ENCODE measurements at regions not wholly inside any gene's neighbourhood (a gene's known extent, or its start where the extent isn't known, plus 50 kb on each side); places are given as distances from the start of the nearest gene placed in this dataset.
"Not testable (repeated sequence)": the region's sequence is repeated elsewhere in the genome, so short reads cannot be mapped to it uniquely, and the experiment has no call there.

DNA sequence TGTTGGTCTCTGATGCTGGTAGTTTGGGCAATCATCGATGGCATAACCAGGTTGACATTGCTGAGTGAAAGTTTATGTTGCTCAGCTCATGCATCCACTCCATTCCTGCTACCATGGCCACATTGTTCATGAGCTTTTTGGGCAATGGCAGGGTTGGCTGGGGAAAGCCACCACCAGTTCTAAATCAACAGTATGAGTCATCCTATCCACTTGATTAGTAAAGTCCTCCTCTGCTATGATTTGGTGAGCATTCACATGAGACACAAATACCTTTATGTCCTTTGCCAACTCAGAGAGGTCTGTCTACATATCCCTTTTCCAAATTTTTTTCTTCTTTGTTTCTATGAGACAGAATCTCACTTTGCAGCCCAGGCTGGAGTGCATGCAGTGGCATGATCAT lies 129.7 kb upstream of the FBN2 start:
- DNase-seq = no peak

DNA sequence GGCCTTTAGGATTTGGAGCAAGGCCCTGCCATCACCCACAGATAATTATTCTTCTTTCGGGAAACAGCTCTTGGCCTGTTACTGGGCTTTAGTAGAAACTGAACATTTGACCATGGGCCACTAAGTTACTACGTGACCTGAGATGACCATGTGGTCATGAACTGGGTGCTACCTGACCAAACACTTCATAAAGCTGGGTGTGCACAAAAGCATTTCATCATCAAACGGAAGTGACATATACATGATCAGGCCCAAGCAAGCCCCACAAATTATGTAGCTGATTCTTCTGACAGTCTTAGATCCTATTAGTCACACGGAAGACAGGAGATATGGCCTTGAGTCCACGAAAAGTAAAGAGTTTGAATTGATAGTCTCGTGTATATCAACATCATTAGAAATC lies 130.9 kb upstream of the FBN2 start:
- DNase-seq = no peak

DNA sequence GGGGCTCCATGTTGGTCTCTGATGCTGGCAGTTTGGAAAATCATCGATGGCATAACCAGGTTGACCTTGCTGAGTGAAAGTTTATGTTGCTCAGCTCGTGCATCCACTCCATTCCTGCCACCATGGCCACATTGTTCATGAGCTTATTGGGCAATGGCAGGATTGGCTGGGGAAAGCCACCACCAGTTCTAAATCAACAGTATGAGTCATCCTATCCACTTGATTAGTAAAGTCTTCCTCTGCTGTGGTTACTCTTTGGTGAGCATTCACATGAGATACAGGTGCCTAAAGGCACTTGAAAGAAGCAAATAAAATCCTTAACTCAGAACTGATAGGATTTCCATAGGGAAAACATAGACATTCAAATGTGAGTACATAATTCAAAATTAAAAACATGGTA lies 131.8 kb upstream of the FBN2 start:
- DNase-seq = no peak

DNA sequence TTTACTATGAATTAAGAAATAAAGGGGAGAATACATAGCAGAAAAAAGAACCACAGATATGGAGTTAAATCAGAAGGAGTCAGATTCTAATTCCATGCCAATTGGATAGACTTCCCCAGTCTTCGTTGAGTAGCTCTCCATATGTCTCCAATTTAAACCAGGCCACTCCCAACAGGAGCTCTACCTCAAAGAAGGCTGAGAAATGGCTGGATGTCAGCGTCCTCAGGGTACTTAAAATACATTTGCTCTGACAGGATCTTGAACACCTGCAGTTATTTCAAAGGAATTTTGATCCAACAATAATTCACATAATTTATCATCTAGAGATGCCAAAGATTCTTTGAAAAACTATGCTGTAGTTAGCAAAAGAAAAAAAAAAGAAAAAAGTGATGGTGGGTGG lies 133.9 kb upstream of the FBN2 start:
- no peak for DNase-seq

DNA sequence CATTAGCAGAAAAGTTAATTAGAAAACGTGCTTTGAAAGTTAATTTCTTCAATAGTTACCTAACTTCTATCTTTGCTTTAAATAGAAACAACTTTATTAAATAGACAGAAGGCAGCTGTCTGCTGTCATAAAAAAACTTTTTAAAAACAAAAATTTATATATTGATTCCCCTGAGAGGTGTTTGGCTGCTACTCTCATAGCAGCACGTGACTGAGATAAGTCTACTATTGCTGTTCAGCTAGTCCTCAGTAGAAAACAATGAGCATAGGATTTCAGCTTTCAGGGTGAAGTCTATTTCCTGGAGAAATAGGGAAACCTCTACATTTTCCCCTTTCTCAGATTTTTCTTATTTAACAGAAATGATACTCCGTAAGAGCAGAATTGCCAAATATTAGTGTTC lies 135.0 kb upstream of the FBN2 start:
- DNase-seq = no peak

- DNase-seq = no peak
These were observed 135.4 kb upstream of the FBN2 start for GRCh38 chr5:128673411-128673957.

GRCh38 chr5:128673970-128674369 lies 135.9 kb upstream of the FBN2 start:
- no peak for DNase-seq

GRCh38 chr5:128674837-128675446 lies 136.9 kb upstream of the FBN2 start:
- DNase-seq = no peak

- DNase-seq = no peak
These were observed 143.1 kb upstream of the FBN2 start for GRCh38 chr5:128681096-128681495.

GRCh38 chr5:128681764-128682592 lies 143.9 kb upstream of the FBN2 start:
- DNase-seq = no peak

DNA sequence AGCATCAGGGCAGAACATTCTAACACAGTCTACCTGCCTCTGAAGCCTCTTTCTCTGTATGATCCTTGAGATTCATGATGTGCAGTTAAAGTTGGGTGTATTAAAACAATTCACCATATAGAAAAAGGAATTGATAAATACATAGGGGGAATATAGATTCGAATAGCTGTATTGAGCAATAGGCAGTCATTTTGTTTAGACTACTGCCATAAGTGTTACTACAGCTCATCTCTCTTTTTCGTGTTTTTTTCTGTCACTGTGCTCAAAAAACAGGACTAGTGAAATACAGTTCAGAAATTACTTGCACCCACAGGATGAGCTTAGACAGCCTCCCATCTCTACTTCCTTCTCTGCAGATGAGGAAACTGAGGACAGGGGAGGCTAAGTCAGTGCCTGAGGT lies 144.6 kb upstream of the FBN2 start:
- no peak for DNase-seq

DNA sequence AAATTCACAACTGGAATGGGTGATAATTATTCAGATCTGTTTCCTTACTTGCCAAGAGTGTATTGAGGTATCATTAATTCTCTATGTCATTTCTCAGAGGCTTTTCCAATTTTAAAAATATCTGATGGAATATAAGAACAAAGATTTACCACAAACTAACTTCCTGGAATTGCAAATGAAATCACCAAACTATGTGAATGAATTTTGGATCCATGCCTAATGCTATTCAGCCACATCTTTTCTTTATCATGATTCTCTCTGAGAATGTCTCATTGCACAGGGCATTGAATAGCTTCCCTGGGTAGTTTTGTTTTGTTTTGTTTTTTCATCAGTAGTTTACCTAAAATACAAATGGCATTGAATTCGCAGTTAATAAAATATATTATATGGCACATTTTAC lies 146.9 kb upstream of the FBN2 start:
- DNase-seq = no peak

DNA sequence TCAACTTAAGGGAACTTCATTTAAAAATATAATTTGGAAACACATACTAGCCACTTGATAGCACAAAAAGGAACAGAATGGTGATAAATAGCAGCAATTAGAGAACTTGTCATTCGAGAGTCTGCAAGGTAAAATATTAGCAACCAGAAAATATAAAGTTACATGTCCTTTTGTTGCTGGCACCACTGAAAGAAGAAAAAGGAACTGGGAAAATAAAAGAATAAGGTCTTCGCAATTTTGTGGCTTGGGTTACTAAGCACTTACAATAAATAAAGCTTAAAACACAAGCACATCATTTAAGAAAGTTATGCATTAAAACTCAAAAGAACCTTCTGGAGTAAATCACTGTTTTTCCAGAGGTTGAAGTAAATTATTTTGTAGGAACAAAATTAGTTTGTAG lies 149.9 kb upstream of the FBN2 start:
- no peak for DNase-seq

DNA sequence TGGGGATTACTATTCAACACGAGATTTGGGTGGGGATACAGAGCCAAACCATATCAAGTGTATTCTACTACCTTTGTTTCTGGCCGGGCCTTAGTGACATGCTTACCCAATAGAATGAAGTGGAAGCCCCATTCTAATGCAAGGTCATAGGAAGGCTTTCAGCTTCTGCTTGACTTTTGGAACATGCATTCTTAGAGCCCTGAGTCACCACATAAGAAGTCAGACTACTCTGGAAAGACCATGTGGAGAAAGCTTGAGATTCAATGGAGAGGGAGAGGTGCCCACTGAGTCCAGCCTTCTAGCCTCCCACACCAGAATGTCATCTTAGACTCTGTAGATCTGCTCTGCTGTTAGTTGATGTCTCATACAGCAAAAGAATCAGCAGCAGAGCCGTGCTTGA lies 155.7 kb upstream of the FBN2 start:
- DNase-seq = no peak

GRCh38 chr5:128695791-128696530 lies 157.9 kb upstream of the FBN2 start:
- DNase-seq = no peak

DNA sequence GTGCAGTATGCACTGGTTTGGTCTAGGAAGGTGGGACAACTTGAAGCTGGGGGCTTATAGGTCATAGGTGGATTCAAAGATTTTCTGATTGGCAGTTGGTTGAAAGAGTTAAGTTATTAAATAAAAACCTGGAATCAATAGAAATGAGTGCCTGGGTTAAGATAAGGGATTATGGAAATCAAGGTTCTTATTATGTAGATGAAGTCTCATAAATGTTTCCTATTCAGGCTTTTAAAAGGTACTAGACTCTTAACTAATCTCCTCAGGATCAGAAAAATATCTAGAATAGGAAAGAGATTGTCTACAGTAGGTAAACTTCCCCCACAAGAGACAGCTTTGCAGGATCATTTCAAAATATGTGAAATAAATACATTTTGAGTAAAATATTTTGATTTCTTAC lies 163.3 kb upstream of the FBN2 start:
- no peak for DNase-seq

- no peak for DNase-seq
These were observed 165.3 kb upstream of the FBN2 start for GRCh38 chr5:128703322-128703721.

- no peak for DNase-seq
These were observed 168.2 kb upstream of the FBN2 start for GRCh38 chr5:128706269-128706668.

DNA sequence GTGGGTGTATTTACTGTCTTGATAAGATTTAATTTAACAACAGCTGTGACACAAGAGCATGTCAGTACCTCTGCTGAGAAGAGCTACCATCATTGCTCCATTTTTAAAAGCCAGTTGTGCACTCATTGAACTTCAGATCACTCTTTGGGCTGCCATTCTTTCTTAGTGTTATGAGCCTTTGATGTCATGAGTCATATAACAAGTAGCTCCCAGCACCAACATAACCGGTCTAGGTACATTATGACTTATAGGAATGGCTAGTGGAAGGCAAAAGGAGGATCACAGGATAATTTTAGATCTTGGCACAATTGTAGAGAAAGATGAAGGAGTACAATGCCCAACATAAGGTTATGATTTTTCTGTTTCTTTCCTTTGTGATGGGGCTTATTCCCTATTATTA lies 170.8 kb upstream of the FBN2 start:
- no peak for DNase-seq

GRCh38 chr5:128711216-128711615 lies 173.2 kb upstream of the FBN2 start:
- DNase-seq = no peak

GRCh38 chr5:128714551-128714950 lies 176.5 kb upstream of the FBN2 start:
- DNase-seq = no peak

DNA sequence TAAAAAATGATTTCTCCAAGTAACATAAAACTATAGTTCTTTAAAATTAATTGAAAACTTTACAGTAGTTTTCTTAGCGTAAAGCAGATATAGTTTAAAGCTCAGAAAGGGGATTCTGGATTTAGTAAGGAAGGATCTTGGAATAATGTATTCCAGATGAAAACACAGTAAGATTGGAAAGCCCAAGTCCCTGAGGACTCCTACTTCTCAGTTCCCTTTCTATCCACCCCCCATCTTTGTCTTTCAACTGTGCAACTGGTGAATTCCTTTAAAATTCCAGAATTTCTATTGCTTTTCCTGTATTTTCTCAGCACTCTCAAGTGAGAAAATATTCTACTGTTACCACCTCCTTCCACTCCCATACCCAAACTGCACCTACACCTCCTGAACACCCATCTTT lies 184.5 kb upstream of the FBN2 start:
- no peak for DNase-seq

GRCh38 chr5:128730021-128730420 lies 192.0 kb upstream of the FBN2 start:
- DNase-seq = not testable (repeated sequence)

DNA sequence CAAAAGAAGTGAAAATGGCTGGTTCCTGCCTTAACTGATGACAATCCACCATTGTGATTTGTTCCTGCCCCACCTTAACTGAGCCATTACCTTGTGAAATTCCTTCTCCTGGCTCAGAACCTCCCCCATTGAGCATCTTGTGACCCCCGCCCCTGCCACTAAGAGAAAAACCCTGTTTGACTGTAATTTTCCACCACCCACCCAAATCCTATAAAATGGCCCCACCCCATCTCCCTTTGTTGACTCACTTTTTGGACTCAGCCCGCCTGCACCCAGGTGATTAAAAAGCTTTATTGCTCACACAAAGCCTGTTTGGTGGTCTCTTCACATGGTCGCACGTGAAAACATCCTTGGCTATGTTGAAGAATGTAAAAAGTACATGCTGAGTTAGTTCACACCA lies 197.6 kb upstream of the FBN2 start:
- not testable (repeated sequence) for DNase-seq
